ENCODE measurements at regions not wholly inside any gene's neighbourhood (a gene's known extent, or its start where the extent isn't known, plus 50 kb on each side); places are given as distances from the start of the nearest gene placed in this dataset.
"Not testable (repeated sequence)": the region's sequence is repeated elsewhere in the genome, so short reads cannot be mapped to it uniquely, and the experiment has no call there.

GRCh38 chr4:26253968-26254367 is 66.8 kb upstream of the RBPJ start:
- H3K79me2 ChIP-seq (ENCODE audit: insufficient read depth, low read length), result no peaks in the 10 kb centered on the region
- H3K4me3 Mint-ChIP-seq, result no peak overlapping the region
- intact Hi-C loops (cut with micrococcal nuclease), result no loop called here
- H3K4me2 ChIP-seq (replicated peaks; ENCODE audit: extremely low read depth, low read length, poor library complexity, severe bottlenecking), result no peak overlapping the region
- H3K27me3 Mint-ChIP-seq (ENCODE audit: low read depth in 3 of 3), result peaks cover 0 to 2% (median 0%) of the 10 kb centered on the region in 3 donors
- H3K9me3 ChIP-seq (replicated peaks in 1 of 2; ENCODE audit: control insufficient read depth in 1 of 2, insufficient read depth in 1 of 2, low read length in 2 of 2), result no peaks in the 10 kb centered on the region
- H3K9me3 Mint-ChIP-seq, result peaks cover 0 to 3% (median 0%) of the 10 kb centered on the region in 7 donors
- H3K36me3 Mint-ChIP-seq, result peaks cover 0 to 1% of the 10 kb centered on the region in 2 donors
- no peak for DNase-seq
- no peaks in the 10 kb centered on the region for H3K27me3 ChIP-seq (ENCODE audit: control insufficient read depth in 2 of 2, insufficient read depth in 2 of 2, low read length in 2 of 2)
- no peak overlapping the region for H3K9ac ChIP-seq (ENCODE audit: insufficient read depth, low read length, poor library complexity, severe bottlenecking)
- H3K4me1 Mint-ChIP-seq, result peaks cover 26% of the 10 kb centered on the region
- H3K36me3 ChIP-seq (replicated peaks in 1 of 2; ENCODE audit: control insufficient read depth in 1 of 2, insufficient read depth in 2 of 2, low read length in 2 of 2), result no peaks in the 10 kb centered on the region
- peaks cover 23% of the 10 kb centered on the region in 2 donors for H3K4me1 ChIP-seq (ENCODE audit: control insufficient read depth in 1 of 2, insufficient read depth in 2 of 2, low read length in 2 of 2)
- WGBS (ENCODE audit: insufficient coverage), result 100% methylated on average over 3 of the region's 3 CpGs
- H3K27ac Mint-ChIP-seq, result no peak overlapping the region
- H2AFZ ChIP-seq (ENCODE audit: insufficient read depth, low read depth, low read length, poor library complexity, severe bottlenecking), result no peak overlapping the region
- H3K27ac ChIP-seq (ENCODE audit: low read depth in 1 of 2, low read length in 2 of 2), result no peak overlapping the region
- H3K4me3 ChIP-seq (replicated peaks in 1 of 3; ENCODE audit: low read depth in 2 of 3, low read length in 3 of 3), result no peak overlapping the region
- H4K20me1 ChIP-seq (ENCODE audit: insufficient read depth, low read length), result no peaks in the 10 kb centered on the region
- TF ChIP-seq CTCF (IDR thresholded peaks at IDR 0.05), result no peak

- no peaks in the 10 kb centered on the region for H4K20me1 ChIP-seq (ENCODE audit: insufficient read depth, low read length)
- no peak overlapping the region for H3K4me2 ChIP-seq (replicated peaks; ENCODE audit: extremely low read depth, low read length, poor library complexity, severe bottlenecking)
- Mint-ChIP-seq H3K27me3 (ENCODE audit: low read depth in 3 of 3) (peaks cover 0 to 2% (median 0%) of the 10 kb centered on the region in 3 donors), H3K27ac (no peak overlapping the region), H3K4me1 (peaks cover 33% of the 10 kb centered on the region), H3K9me3 (peaks cover 0 to 5% (median 0%) of the 10 kb centered on the region in 7 donors), H3K36me3 (peaks cover 0 to 1% of the 10 kb centered on the region in 2 donors), H3K4me3 (no peak overlapping the region)
- no peaks in the 10 kb centered on the region for H3K36me3 ChIP-seq (replicated peaks in 1 of 2; ENCODE audit: control insufficient read depth in 1 of 2, insufficient read depth in 2 of 2, low read length in 2 of 2)
- H3K9me3 ChIP-seq (replicated peaks in 1 of 2; ENCODE audit: control insufficient read depth in 1 of 2, insufficient read depth in 1 of 2, low read length in 2 of 2), result no peaks in the 10 kb centered on the region
- peaks cover 24 to 30% of the 10 kb centered on the region in 2 donors for H3K4me1 ChIP-seq (ENCODE audit: control insufficient read depth in 1 of 2, insufficient read depth in 2 of 2, low read length in 2 of 2)
- TF ChIP-seq CTCF (IDR thresholded peaks at IDR 0.05), result no peak
- H3K4me3 ChIP-seq (replicated peaks in 1 of 3; ENCODE audit: low read depth in 2 of 3, low read length in 3 of 3), result no peak overlapping the region
- no peak for DNase-seq
- H3K79me2 ChIP-seq (ENCODE audit: insufficient read depth, low read length), result no peaks in the 10 kb centered on the region
- H3K27ac ChIP-seq (ENCODE audit: low read depth in 1 of 2, low read length in 2 of 2), result no peak overlapping the region
- intact Hi-C loops (cut with micrococcal nuclease), result loop anchor here in 1 of 2 donors (5.0 kb wide), 1 partner anchor 39 kb away; no protein-coding TSS in a partner anchor
- no CpG with 5 or more reads among the region's 1 CpG for WGBS (ENCODE audit: insufficient coverage)
- H2AFZ ChIP-seq (ENCODE audit: insufficient read depth, low read depth, low read length, poor library complexity, severe bottlenecking), result no peak overlapping the region
- no peak overlapping the region for H3K9ac ChIP-seq (ENCODE audit: insufficient read depth, low read length, poor library complexity, severe bottlenecking)
- H3K27me3 ChIP-seq (ENCODE audit: control insufficient read depth in 2 of 2, insufficient read depth in 2 of 2, low read length in 2 of 2), result no peaks in the 10 kb centered on the region
Measured at GRCh38 chr4:26255989-26256388, 64.8 kb upstream of the RBPJ start.

- H3K4me1 ChIP-seq (ENCODE audit: control insufficient read depth in 1 of 2, insufficient read depth in 2 of 2, low read length in 2 of 2), result peaks cover 38 to 44% of the 10 kb centered on the region in 2 donors
- H4K20me1 ChIP-seq (ENCODE audit: insufficient read depth, low read length); H3K9me3 ChIP-seq (replicated peaks in 1 of 2; ENCODE audit: control insufficient read depth in 1 of 2, insufficient read depth in 1 of 2, low read length in 2 of 2); H3K79me2 ChIP-seq (ENCODE audit: insufficient read depth, low read length); H3K27me3 Mint-ChIP-seq (ENCODE audit: low read depth in 3 of 3); H3K36me3 ChIP-seq (replicated peaks in 1 of 2; ENCODE audit: control insufficient read depth in 1 of 2, insufficient read depth in 2 of 2, low read length in 2 of 2); H3K36me3 Mint-ChIP-seq; H2AFZ ChIP-seq (ENCODE audit: insufficient read depth, low read depth, low read length, poor library complexity, severe bottlenecking); H3K9me3 Mint-ChIP-seq; H3K27me3 ChIP-seq (ENCODE audit: control insufficient read depth in 2 of 2, insufficient read depth in 2 of 2, low read length in 2 of 2); H3K4me3 Mint-ChIP-seq; H3K9ac ChIP-seq (ENCODE audit: insufficient read depth, low read length, poor library complexity, severe bottlenecking): not testable (repeated sequence)
- intact Hi-C loops (cut with micrococcal nuclease), result loop anchor here in 1 of 2 donors (5.0 kb wide), 1 partner anchor 40 kb away; no protein-coding TSS in a partner anchor
- H3K4me2 ChIP-seq (replicated peaks; ENCODE audit: extremely low read depth, low read length, poor library complexity, severe bottlenecking), result peak overlapping the region; percentile 43
- Mint-ChIP-seq H3K4me1 (peaks cover 45% of the 10 kb centered on the region), H3K27ac (peak overlapping the region; percentile 63 to 86 (median 78))
- H3K4me3 ChIP-seq (replicated peaks in 1 of 3; ENCODE audit: low read depth in 2 of 3, low read length in 3 of 3), result peak overlapping the region in 1 of 3 experiments; percentile 32
- DNase-seq, result peak in 2 of 3 donors; percentile 34 to 47
- H3K27ac ChIP-seq (ENCODE audit: low read depth in 1 of 2, low read length in 2 of 2), result peak overlapping the region in 1 of 2 donors; percentile 64
- 77% methylated on average over 2 of the region's 2 CpGs for WGBS (ENCODE audit: insufficient coverage)
Measured at GRCh38 chr4:26257444-26257843, 63.4 kb upstream of the RBPJ start.

All from CD14-positive monocyte (primary cell).